ENCODE measurements at regions not wholly inside any gene's neighbourhood (a gene's known extent, or its start where the extent isn't known, plus 50 kb on each side); places are given as distances from the start of the nearest gene placed in this dataset.

- Histone ChIP-seq H3K27ac (no peak overlapping the region), H3K4me3 (no peak overlapping the region)
- DNase-seq (ENCODE audit: low spot score) = no peak
- TF ChIP-seq CTCF (IDR thresholded peaks at IDR 0.05) = no peak
These were observed 180.1 kb upstream of the SOX4 start for GRCh38 chr6:21413428-21413827.

GRCh38 chr6:21414065-21414464, 179.5 kb upstream of the SOX4 start:
- no peak for DNase-seq (ENCODE audit: low spot score)
- no peak for TF ChIP-seq CTCF (IDR thresholded peaks at IDR 0.05)
- Histone ChIP-seq H3K4me3 (no peak overlapping the region), H3K27ac (no peak overlapping the region)

- no peak for DNase-seq (ENCODE audit: low spot score)
- TF ChIP-seq CTCF (IDR thresholded peaks at IDR 0.05) = no peak
- Histone ChIP-seq H3K4me3 (no peak overlapping the region), H3K27ac (no peak overlapping the region)
These were observed 173.2 kb upstream of the SOX4 start for GRCh38 chr6:21420146-21420878.

- no peak for DNase-seq (ENCODE audit: low spot score)
- Histone ChIP-seq H3K27ac (no peak overlapping the region), H3K4me3 (no peak overlapping the region)
- no peak for TF ChIP-seq CTCF (IDR thresholded peaks at IDR 0.05)
These were observed 172.6 kb upstream of the SOX4 start for GRCh38 chr6:21420926-21421325.

- H3K27ac ChIP-seq = no peak overlapping the region
- H3K4me3 ChIP-seq = no peak overlapping the region
- no peak for DNase-seq (ENCODE audit: low spot score)
- TF ChIP-seq CTCF (IDR thresholded peaks at IDR 0.05) = no peak
These were observed 170.3 kb upstream of the SOX4 start for GRCh38 chr6:21423106-21423854.

- TF ChIP-seq CTCF (IDR thresholded peaks at IDR 0.05) = no peak
- no peak for DNase-seq (ENCODE audit: low spot score)
- Histone ChIP-seq H3K27ac (no peak overlapping the region), H3K4me3 (no peak overlapping the region)
These were observed 166.6 kb upstream of the SOX4 start for GRCh38 chr6:21426841-21427490.

All from coronary artery (tissue), 2 donors.